ENCODE measurements at regions not wholly inside any gene's neighbourhood (a gene's known extent, or its start where the extent isn't known, plus 50 kb on each side); places are given as distances from the start of the nearest gene placed in this dataset.

DNA sequence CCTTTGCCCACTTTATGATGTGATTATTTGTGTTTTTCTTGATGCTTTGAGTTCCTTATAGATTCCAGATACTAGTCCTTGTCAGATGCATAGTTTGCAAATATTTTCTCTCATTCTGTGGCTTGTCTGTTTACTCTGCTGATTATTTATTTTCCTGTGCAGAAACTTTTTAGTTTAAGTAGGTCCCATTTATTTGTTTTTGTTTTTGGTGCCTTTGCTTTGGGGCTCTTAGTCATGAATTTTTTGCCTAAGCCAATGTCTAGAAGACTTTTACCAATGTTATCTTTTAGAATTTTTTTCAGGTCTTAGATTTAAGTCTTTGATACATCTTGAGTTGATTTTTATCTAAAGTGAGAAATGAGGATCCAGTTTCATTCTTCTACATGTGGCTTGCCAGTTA lies 667.3 kb downstream of the SLC16A7 start:
- no peak overlapping the region for H3K4me3 ChIP-seq (replicated peaks in 1 of 2; ENCODE audit: low read depth in 1 of 2, low read length in 2 of 2)
- no peaks in the 10 kb centered on the region for H4K20me1 ChIP-seq (ENCODE audit: insufficient read depth)
- no peaks in the 10 kb centered on the region for H3K9me3 ChIP-seq (ENCODE audit: control insufficient read depth in 1 of 2, insufficient read depth in 1 of 2, low read depth in 1 of 2, low read length in 2 of 2)
- H3K4me1 ChIP-seq (ENCODE audit: control insufficient read depth in 1 of 2, insufficient read depth in 2 of 2, low read length in 2 of 2) = peaks cover 0 to 4% of the 10 kb centered on the region in 2 experiments; a peak in 2 of 4 replicates
- H3K9ac ChIP-seq (ENCODE audit: low read length) = no peak overlapping the region
- H3K9me2 ChIP-seq (ENCODE audit: insufficient read depth) = no peaks in the 10 kb centered on the region
- ChIA-PET CTCF (no interaction called here), RAD21 (ENCODE audit: low non-redundant PET in 1 of 2, low total read pairs in 2 of 2, uncharacterized antibody in 2 of 2, unreplicated experiment in 2 of 2) (no interaction called here), POLR2A (no interaction called here)
- no TSS peak for BruUV-seq (replicated peaks)
- ATAC-seq (no peak), DNase-seq (ENCODE audit: low read depth, low spot score) (no peak)
- H2AFZ ChIP-seq (ENCODE audit: low read depth, low read length, poor library complexity, severe bottlenecking) = no peak overlapping the region
- no peaks in the 10 kb centered on the region for H3K79me2 ChIP-seq (ENCODE audit: insufficient read depth, low read length)
- H3K36me3 ChIP-seq (ENCODE audit: control insufficient read depth in 1 of 2, insufficient read depth in 2 of 2, low read length in 2 of 2) = no peaks in the 10 kb centered on the region
- no peak overlapping the region for H3K4me2 ChIP-seq (ENCODE audit: low read length)
- no peaks in the 10 kb centered on the region for H3K27me3 ChIP-seq (ENCODE audit: insufficient read depth, low read length)
- H3K27ac ChIP-seq (ENCODE audit: low read depth, low read length) = no peak overlapping the region
- TF ChIP-seq RAD21 (IDR thresholded peaks at IDR 0.05; ENCODE audit: low read depth) = no peak
- TF ChIP-seq ZBTB33 (IDR thresholded peaks at IDR 0.05; ENCODE audit: extremely low read depth, insufficient replicate concordance, low read length) = no peak
- no peak for TF ChIP-seq EZH2 (IDR thresholded peaks at IDR 0.05)
- no peak for TF ChIP-seq ATF3 (IDR thresholded peaks at IDR 0.05)
- TF ChIP-seq POLR2A (IDR thresholded peaks at IDR 0.05; ENCODE audit: borderline replicate concordance, extremely low read depth, insufficient read depth, insufficient read length) = no peak
- no peak for TF ChIP-seq SIN3A (IDR thresholded peaks at IDR 0.05; ENCODE audit: low read depth)
- TF ChIP-seq SRF (IDR thresholded peaks at IDR 0.05; ENCODE audit: low read depth) = no peak
- no peak for TF ChIP-seq ZNF274 (IDR thresholded peaks at IDR 0.05; ENCODE audit: low read depth, low read length)
- TF ChIP-seq POLR2AphosphoS5 (IDR thresholded peaks at IDR 0.05; ENCODE audit: low read depth, low read length) = no peak
- TF ChIP-seq, protein P1, sequence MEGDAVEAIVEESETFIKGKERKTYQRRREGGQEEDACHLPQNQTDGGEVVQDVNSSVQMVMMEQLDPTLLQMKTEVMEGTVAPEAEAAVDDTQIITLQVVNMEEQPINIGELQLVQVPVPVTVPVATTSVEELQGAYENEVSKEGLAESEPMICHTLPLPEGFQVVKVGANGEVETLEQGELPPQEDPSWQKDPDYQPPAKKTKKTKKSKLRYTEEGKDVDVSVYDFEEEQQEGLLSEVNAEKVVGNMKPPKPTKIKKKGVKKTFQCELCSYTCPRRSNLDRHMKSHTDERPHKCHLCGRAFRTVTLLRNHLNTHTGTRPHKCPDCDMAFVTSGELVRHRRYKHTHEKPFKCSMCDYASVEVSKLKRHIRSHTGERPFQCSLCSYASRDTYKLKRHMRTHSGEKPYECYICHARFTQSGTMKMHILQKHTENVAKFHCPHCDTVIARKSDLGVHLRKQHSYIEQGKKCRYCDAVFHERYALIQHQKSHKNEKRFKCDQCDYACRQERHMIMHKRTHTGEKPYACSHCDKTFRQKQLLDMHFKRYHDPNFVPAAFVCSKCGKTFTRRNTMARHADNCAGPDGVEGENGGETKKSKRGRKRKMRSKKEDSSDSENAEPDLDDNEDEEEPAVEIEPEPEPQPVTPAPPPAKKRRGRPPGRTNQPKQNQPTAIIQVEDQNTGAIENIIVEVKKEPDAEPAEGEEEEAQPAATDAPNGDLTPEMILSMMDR (IDR thresholded peaks at IDR 0.05 in 2 of 3, conservative IDR thresholded peaks at IDR 0.05 in 1 of 3; ENCODE audit: borderline replicate concordance in 1 of 3, insufficient read depth in 1 of 3, low read depth in 2 of 3, low read length in 2 of 3) = no peak
- no peak for TF ChIP-seq SP1 (IDR thresholded peaks at IDR 0.05; ENCODE audit: low read depth)
- intact Hi-C loops (cut with micrococcal nuclease) = no loop called here
